HG03060 (cell line): ENCODE measurements at regions not wholly inside any gene's neighbourhood (a gene's known extent, or its start where the extent isn't known, plus 50 kb on each side); places are given as distances from the start of the nearest gene placed in this dataset.

Experiments used
- ATAC-seq: cut with Tn5 transposase; IDR thresholded peaks from one replicate; pipeline ENCODE4 v1.9.1; 2021; ENCODE audit warnings: low read depth, moderate number of reproducible peaks; ENCODE audit not compliant: unreplicated experiment

- ATAC-seq, result no peak
Measured at GRCh38 chr5:68467794-68468193, 252.2 kb downstream of the PIK3R1 start.

DNA sequence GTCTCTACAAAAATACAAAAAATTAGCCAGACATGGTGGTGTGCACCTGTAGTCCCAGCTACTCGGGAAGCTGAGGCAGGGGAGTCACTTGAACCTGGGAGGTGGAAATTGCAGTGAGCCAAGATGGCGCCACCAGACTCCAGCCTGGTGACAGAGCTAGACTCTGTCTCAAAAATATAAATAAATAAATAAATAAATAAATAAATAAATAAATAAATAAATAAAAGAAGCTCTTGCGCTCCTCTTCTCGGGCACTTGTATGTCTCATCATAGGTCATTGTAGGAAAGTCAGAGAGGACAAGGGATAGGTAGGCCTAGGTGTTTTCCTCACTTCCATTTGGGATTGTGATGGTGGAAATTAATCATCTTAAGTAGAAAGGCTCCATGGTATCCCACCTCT lies 252.8 kb downstream of the PIK3R1 start:
- ATAC-seq, result no peak

DNA sequence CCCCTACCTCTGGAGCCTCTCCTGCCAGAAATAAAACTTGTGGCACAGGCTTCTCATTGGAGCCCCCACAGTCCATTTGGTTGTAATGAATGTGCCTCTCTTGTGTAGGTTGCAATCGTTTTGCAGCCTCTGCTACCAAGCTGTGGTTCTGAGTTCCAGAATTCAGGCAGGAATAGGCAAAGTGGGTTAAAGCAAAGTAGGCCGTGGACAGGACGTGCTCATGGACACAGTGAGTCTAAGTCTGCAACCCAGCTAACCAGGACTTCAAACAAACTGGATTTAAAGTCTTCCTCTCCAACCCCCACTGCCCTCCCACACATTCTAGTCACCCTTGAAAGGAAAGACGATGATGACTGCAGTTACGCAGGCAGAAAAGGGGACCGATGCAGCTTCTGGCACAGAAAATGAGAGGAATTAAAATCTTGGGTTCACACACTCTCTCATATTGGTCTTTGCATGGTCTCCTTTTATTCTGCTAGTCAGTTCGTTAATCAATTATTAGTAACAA lies 260.0 kb downstream of the PIK3R1 start:
- ATAC-seq, result no peak

DNA sequence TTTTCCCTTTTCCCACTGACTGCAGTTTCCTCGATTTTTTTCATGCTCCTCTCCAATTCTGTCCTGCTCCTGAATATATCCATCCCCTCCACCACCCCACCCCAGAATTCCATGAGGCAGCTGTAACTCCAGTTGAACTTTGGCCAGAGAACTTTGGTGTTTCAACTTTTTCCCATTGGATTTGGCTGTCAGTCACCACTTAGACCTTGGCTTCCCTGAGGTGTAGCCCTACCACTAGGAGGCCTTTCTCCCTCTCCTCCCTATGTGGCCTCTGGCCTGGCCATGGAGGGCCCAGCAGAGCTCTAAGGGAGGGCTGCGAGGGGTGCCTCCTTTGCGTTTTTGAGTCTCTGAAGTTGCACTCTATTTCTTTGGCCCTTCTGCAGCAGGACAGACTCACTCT lies 261.3 kb downstream of the PIK3R1 start:
- ATAC-seq, result no peak

- ATAC-seq, result no peak
Measured at GRCh38 chr5:68478301-68479095, 262.9 kb downstream of the PIK3R1 start.

GRCh38 chr5:68479524-68479923 lies 264.0 kb downstream of the PIK3R1 start:
- ATAC-seq, result no peak

DNA sequence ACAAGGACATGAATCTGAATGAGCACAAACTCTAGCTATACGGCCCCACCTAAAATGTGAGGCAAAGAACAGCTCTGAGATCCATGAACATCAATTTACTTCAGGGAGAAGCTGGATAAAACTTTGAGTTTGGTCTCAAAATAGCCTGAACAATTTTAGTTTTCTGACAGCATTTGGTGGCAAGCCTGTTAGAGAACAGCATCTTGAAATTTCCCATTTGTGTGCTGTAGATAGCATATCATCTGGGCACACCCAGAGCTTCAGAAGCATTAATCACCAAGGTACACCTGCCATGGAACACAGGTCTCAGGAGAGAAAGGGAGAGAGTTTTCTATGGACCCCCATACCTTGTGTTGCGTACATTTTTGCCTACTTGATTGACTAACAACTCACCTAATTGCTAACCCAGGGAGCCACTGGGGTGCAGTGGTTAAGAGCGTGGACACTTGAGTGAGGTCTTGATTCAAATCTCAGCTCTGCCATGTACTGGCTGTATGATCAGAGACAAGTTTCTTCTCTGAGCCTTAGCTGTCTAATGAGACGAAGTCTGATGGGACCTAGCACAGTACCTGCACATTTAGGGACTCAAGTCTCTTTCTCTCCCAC lies 264.9 kb downstream of the PIK3R1 start:
- ATAC-seq, result no peak

DNA sequence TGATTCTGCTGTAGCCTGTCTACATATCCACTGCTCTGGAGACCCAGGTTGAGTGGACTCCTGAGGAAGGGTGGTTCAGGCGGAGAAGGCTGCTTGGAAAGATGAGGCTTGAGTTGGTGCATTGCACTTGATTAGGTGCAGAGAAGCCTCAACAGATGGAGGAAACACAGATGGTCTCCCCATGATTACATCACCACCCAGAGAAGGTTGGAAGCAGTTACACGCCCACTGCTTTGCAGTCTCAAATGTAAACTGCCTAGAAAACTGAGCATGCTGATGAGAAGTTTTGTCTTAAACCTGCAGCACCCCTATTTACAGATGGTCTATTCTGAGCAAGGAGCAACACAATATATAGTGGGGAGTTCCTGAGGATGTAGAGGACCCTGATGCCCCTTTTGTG lies 266.6 kb downstream of the PIK3R1 start:
- ATAC-seq, result no peak

GRCh38 chr5:68484307-68485068 lies 268.9 kb downstream of the PIK3R1 start:
- ATAC-seq, result no peak

DNA sequence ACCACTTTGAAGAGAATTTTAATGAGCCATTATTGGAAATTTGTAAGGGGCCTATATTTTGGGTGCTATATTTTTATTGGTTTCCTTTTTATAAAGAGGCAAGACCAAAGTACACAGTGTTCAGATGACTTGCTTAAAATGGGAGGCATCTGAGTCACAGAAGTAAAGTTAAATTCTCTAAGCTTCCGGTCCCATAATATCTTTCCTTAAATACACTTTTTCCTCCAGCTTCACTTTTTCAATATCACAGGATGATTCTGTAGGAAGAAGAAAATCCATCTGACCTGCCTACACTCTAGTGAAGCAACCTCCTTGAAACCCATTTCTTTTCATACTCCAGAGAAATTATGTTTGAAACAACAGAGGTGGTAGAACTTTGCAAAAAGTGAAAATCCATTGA lies 274.0 kb downstream of the PIK3R1 start:
- ATAC-seq, result no peak

DNA sequence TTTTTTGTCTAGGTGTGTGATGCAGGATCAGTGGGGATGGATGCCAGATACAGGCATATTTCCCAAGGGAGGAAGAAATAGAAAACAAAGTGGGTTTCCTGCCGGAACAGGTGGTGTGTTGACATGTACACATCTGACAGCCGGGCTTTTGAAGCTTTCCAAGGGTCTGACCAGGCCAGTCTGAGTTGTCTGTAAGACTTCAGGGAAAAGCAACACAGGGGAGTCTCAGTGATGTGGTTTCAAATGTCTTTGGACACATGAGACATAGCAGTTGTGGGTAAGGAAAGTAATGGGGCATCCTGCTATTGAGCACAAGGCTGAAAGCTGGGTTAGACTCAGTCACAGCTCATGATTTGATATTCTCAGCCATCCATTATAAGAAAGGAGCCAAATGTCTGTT lies 274.9 kb downstream of the PIK3R1 start:
- no peak for ATAC-seq

DNA sequence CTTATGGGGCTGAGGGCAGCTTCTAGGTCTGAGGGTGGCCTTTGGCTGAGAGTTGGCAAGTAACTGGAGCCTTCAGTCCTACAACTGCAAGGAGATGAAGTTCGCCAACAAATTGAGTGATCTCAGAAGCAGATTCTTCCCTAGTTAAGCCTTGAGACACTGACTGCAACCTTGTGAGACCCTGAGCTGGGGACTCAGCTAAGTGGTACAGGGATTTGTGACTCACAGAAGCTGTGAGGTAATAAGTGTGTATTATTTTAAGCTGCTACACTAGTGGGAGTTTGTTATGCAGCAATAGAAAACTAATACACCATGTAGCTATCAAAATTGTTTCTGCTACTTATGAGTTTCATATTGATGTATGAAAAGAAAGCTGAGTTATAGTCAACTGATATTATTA lies 279.2 kb downstream of the PIK3R1 start:
- ATAC-seq, result no peak

DNA sequence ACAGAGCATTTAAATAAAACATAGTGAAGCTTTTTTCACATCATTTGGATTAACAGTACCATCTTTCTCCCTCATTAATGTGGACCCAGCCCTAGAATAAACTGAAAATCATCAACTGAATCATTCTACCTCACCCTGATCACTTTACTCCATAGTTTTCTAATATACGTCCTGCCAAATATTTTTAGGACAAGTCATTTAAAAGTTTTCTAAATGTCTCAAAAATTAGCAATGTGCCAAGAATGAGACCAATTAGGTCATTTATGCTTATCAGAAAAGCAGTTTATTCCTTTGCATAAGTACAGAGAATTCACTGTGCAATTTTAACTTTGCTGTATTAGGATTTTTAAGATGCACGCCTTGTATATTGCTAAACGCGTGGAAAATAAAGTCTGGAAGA lies 284.4 kb downstream of the PIK3R1 start:
- ATAC-seq, result no peak

GRCh38 chr5:68500813-68501212 lies 285.3 kb downstream of the PIK3R1 start:
- ATAC-seq, result no peak

DNA sequence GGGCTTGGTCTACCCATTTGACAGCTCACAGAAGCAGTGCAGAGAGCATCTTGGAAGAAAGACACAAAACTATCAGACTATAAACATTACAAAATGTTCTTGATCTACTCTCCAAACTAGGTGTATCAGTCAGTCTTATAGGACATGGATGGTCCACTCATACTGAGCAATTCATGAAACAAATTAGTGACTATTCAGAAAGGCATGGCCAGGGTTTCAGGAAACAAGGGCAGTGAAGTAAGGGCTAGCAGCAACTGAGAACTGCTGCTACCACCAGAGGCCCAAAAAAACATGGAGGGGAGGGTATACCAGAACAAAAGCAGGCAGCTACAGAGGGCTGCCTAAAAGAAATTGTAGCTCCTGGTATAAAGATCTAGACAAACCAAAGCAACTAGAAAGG lies 287.0 kb downstream of the PIK3R1 start:
- no peak for ATAC-seq

DNA sequence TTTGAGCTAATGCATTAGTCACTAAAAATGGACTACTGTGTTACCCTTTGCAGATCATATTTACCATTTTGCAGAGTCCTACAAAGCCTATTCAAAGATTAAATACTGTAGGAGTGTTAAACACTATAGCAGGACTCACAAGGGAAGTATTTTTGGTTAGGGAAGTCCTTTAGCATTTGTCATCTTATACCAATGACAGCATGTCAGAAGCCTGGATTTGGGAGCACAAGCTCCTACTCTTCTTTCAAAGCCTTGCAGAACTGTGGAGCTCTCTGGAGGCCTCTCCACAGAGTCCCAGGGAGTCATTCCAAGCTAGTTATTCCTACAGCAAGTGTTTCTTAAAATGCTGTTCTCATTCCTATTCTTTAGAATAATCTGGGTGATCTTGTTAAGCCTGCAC lies 288.8 kb downstream of the PIK3R1 start:
- ATAC-seq, result no peak

GRCh38 chr5:68505917-68506860 lies 290.6 kb downstream of the PIK3R1 start:
- ATAC-seq, result no peak

DNA sequence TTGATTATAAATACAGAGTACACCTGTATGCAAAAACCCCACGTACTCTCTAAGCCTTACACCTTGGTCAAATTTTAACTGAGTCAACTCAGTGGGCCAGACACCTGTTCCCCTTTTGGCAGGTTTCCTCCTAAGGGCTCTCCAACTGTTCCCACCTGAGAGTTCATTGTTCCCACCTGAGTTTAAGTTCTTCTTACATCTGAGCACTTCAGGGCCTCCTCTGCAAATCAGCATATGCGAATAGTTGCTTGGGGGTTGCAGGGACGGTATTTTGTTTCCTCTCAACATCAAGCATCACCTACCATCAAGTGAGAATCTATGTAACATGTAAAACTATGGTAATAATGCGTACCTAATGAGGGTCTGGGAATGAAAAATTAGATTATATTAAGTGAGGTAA lies 300.0 kb downstream of the PIK3R1 start:
- no peak for ATAC-seq

DNA sequence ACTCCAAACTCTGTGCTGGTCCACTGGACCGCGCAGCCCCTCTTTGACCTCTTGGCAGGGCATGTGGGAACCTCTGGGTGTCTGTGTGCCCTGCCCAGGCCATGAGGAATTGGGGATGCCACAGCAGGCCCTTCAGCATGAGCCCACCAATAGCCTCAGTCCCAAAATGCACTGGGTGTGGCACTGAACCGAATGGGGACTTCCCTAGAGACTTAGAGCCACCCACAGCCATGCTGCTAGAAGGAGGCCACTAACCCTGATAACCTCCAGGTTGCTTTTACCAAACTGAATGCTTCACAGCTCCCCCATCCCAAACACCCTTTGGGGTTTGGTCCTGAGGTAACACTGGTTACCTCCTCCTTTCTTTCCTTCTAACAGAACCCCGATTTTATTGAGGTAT lies 302.7 kb downstream of the PIK3R1 start:
- no peak for ATAC-seq

- no peak for ATAC-seq
Measured at GRCh38 chr5:68519143-68519542, 303.6 kb downstream of the PIK3R1 start.
